ENCODE measurements at regions not wholly inside any gene's neighbourhood (a gene's known extent, or its start where the extent isn't known, plus 50 kb on each side); places are given as distances from the start of the nearest gene placed in this dataset.
"Not testable (repeated sequence)": the region's sequence is repeated elsewhere in the genome, so short reads cannot be mapped to it uniquely, and the experiment has no call there.

DNA sequence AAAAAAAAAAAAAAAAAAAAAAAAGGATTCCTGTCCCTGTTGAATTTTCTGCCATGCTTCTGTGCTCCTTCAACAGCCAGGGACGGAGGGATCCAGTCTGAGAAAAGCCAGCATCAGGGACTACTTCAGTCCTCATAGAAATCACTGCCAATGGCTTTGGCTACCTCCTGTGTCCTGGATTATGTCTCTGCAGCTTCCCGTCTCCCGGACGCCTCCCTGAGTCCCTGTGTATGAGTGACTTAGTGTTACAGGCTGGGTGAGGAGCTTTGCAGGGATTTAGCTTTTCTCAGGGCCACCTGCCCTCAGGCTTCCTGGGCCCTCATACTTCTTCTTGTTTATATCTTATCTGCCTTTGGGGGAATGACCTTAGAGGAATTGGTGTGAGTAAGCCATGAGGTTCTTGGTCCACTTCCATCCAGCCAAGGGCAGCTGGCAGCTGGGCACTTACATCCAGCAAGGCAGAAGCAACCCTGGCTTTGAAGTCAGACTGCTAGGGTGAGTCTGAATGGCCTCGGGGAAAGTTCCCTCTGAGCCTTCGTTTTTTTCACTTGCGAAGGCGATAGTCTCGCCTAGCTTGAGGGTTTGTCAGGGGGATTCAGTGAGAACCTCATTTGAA lies 83.6 kb upstream of the CRYM start:
- not testable (repeated sequence) for TF ChIP-seq ATF1 (CRISPR knock-in tag; IDR thresholded peaks at IDR 0.05); KAT7 (CRISPR knock-in tag; IDR thresholded peaks at IDR 0.05; ENCODE audit: borderline replicate concordance); NR2C2 (CRISPR knock-in tag; IDR thresholded peaks at IDR 0.05); RELA (CRISPR knock-in tag; IDR thresholded peaks at IDR 0.05; ENCODE audit: borderline replicate concordance); NFE2L1 (CRISPR knock-in tag; IDR thresholded peaks at IDR 0.05); ETV6 (CRISPR knock-in tag; IDR thresholded peaks at IDR 0.05)
- TF ChIP-seq, protein P1, sequence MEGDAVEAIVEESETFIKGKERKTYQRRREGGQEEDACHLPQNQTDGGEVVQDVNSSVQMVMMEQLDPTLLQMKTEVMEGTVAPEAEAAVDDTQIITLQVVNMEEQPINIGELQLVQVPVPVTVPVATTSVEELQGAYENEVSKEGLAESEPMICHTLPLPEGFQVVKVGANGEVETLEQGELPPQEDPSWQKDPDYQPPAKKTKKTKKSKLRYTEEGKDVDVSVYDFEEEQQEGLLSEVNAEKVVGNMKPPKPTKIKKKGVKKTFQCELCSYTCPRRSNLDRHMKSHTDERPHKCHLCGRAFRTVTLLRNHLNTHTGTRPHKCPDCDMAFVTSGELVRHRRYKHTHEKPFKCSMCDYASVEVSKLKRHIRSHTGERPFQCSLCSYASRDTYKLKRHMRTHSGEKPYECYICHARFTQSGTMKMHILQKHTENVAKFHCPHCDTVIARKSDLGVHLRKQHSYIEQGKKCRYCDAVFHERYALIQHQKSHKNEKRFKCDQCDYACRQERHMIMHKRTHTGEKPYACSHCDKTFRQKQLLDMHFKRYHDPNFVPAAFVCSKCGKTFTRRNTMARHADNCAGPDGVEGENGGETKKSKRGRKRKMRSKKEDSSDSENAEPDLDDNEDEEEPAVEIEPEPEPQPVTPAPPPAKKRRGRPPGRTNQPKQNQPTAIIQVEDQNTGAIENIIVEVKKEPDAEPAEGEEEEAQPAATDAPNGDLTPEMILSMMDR (IDR thresholded peaks at IDR 0.05): not testable (repeated sequence)
- TF ChIP-seq, protein P2, sequence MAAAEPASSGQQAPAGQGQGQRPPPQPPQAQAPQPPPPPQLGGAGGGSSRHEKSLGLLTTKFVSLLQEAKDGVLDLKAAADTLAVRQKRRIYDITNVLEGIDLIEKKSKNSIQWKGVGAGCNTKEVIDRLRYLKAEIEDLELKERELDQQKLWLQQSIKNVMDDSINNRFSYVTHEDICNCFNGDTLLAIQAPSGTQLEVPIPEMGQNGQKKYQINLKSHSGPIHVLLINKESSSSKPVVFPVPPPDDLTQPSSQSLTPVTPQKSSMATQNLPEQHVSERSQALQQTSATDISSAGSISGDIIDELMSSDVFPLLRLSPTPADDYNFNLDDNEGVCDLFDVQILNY (CRISPR knock-in tag; IDR thresholded peaks at IDR 0.05): not testable (repeated sequence)
- TF ChIP-seq, protein P3, sequence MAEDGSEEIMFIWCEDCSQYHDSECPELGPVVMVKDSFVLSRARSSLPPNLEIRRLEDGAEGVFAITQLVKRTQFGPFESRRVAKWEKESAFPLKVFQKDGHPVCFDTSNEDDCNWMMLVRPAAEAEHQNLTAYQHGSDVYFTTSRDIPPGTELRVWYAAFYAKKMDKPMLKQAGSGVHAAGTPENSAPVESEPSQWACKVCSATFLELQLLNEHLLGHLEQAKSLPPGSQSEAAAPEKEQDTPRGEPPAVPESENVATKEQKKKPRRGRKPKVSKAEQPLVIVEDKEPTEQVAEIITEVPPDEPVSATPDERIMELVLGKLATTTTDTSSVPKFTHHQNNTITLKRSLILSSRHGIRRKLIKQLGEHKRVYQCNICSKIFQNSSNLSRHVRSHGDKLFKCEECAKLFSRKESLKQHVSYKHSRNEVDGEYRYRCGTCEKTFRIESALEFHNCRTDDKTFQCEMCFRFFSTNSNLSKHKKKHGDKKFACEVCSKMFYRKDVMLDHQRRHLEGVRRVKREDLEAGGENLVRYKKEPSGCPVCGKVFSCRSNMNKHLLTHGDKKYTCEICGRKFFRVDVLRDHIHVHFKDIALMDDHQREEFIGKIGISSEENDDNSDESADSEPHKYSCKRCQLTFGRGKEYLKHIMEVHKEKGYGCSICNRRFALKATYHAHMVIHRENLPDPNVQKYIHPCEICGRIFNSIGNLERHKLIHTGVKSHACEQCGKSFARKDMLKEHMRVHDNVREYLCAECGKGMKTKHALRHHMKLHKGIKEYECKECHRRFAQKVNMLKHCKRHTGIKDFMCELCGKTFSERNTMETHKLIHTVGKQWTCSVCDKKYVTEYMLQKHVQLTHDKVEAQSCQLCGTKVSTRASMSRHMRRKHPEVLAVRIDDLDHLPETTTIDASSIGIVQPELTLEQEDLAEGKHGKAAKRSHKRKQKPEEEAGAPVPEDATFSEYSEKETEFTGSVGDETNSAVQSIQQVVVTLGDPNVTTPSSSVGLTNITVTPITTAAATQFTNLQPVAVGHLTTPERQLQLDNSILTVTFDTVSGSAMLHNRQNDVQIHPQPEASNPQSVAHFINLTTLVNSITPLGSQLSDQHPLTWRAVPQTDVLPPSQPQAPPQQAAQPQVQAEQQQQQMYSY (CRISPR knock-in tag; IDR thresholded peaks at IDR 0.05): not testable (repeated sequence)
- TF ChIP-seq, protein P4, sequence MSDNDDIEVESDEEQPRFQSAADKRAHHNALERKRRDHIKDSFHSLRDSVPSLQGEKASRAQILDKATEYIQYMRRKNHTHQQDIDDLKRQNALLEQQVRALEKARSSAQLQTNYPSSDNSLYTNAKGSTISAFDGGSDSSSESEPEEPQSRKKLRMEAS (CRISPR knock-in tag; IDR thresholded peaks at IDR 0.05): not testable (repeated sequence)
- TF ChIP-seq, protein P5, sequence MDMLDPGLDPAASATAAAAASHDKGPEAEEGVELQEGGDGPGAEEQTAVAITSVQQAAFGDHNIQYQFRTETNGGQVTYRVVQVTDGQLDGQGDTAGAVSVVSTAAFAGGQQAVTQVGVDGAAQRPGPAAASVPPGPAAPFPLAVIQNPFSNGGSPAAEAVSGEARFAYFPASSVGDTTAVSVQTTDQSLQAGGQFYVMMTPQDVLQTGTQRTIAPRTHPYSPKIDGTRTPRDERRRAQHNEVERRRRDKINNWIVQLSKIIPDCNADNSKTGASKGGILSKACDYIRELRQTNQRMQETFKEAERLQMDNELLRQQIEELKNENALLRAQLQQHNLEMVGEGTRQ (CRISPR knock-in tag; IDR thresholded peaks at IDR 0.05): not testable (repeated sequence)
- TF ChIP-seq, protein P6, sequence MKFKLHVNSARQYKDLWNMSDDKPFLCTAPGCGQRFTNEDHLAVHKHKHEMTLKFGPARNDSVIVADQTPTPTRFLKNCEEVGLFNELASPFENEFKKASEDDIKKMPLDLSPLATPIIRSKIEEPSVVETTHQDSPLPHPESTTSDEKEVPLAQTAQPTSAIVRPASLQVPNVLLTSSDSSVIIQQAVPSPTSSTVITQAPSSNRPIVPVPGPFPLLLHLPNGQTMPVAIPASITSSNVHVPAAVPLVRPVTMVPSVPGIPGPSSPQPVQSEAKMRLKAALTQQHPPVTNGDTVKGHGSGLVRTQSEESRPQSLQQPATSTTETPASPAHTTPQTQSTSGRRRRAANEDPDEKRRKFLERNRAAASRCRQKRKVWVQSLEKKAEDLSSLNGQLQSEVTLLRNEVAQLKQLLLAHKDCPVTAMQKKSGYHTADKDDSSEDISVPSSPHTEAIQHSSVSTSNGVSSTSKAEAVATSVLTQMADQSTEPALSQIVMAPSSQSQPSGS (CRISPR knock-in tag; IDR thresholded peaks at IDR 0.05; ENCODE audit: borderline replicate concordance, low read depth): not testable (repeated sequence)
- TF ChIP-seq, protein P7, sequence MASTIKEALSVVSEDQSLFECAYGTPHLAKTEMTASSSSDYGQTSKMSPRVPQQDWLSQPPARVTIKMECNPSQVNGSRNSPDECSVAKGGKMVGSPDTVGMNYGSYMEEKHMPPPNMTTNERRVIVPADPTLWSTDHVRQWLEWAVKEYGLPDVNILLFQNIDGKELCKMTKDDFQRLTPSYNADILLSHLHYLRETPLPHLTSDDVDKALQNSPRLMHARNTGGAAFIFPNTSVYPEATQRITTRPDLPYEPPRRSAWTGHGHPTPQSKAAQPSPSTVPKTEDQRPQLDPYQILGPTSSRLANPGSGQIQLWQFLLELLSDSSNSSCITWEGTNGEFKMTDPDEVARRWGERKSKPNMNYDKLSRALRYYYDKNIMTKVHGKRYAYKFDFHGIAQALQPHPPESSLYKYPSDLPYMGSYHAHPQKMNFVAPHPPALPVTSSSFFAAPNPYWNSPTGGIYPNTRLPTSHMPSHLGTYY (CRISPR knock-in tag; IDR thresholded peaks at IDR 0.05): not testable (repeated sequence)

All from WTC11 (cell line).